ENCODE measurements at regions not wholly inside any gene's neighbourhood (a gene's known extent, or its start where the extent isn't known, plus 50 kb on each side); places are given as distances from the start of the nearest gene placed in this dataset.

GRCh38 chr2:195477248-195477995 is 179.6 kb upstream of the SLC39A10 start:
- H3K4me3 ChIP-seq (ENCODE audit: low read depth, low read length), result no peak overlapping the region
- TF ChIP-seq GLIS1 (tag by site-specific recombination; IDR thresholded peaks at IDR 0.05), result no peak
- TF ChIP-seq ZNF146 (tag by site-specific recombination; IDR thresholded peaks at IDR 0.05), result 0 out of 2 replicates have a peak, but pooled peaks have one; percentile 28
- no peak for TF ChIP-seq ZNF585B (tag by site-specific recombination; IDR thresholded peaks at IDR 0.05)
- POLR2A ChIA-PET, result no interaction called here
- H3K4me1 ChIP-seq (ENCODE audit: control insufficient read depth, insufficient read depth, low read length), result no peaks in the 10 kb centered on the region
- CTCF ChIA-PET, result interaction anchor here (0.7 kb wide), 1 partner anchor 56 kb away, joined by 3 read pairs; no protein-coding TSS in a partner anchor
- H3K9me3 ChIP-seq (ENCODE audit: control insufficient read depth, insufficient read depth, low read depth, low read length), result no peaks in the 10 kb centered on the region
- H3K27ac ChIP-seq (ENCODE audit: extremely low read depth, low read depth, low read length), result no peak overlapping the region
- no peaks in the 10 kb centered on the region for H3K36me3 ChIP-seq (ENCODE audit: control insufficient read depth in 2 of 2, insufficient read depth in 1 of 2, low read length in 2 of 2)

GRCh38 chr2:195475336-195475735 is 181.7 kb upstream of the SLC39A10 start:
- Histone ChIP-seq H3K36me3 (ENCODE audit: control insufficient read depth in 2 of 2, insufficient read depth in 1 of 2, low read length in 2 of 2) (no peaks in the 10 kb centered on the region), H3K9me3 (ENCODE audit: control insufficient read depth, insufficient read depth, low read depth, low read length) (no peaks in the 10 kb centered on the region), H3K4me1 (ENCODE audit: control insufficient read depth, insufficient read depth, low read length) (no peaks in the 10 kb centered on the region), H3K27ac (ENCODE audit: extremely low read depth, low read depth, low read length) (no peak overlapping the region), H3K4me3 (ENCODE audit: low read depth, low read length) (no peak overlapping the region)
- ChIA-PET CTCF (no interaction called here), POLR2A (no interaction called here)
- TF ChIP-seq ZBTB1 (tag by site-specific recombination; IDR thresholded peaks at IDR 0.05) (no peak), ZIC2 (tag by site-specific recombination; IDR thresholded peaks at IDR 0.05) (no peak), ZNF416 (tag by site-specific recombination; IDR thresholded peaks at IDR 0.05) (no peak), ZNF510 (tag by site-specific recombination; IDR thresholded peaks at IDR 0.05; ENCODE audit: insufficient replicate concordance) (no peak), ZNF404 (tag by site-specific recombination; IDR thresholded peaks at IDR 0.05) (no peak), ZNF391 (tag by site-specific recombination; IDR thresholded peaks at IDR 0.05; ENCODE audit: borderline replicate concordance, low read depth) (no peak), ZNF623 (tag by site-specific recombination; IDR thresholded peaks at IDR 0.05) (no peak), REPIN1 (tag by site-specific recombination; IDR thresholded peaks at IDR 0.05; ENCODE audit: low read depth) (no peak), ZSCAN30 (tag by site-specific recombination; IDR thresholded peaks at IDR 0.05) (no peak), ATF2 (tag by site-specific recombination; IDR thresholded peaks at IDR 0.05; ENCODE audit: low read depth) (no peak), YY1 (tag by site-specific recombination; IDR thresholded peaks at IDR 0.05) (no peak), ZNF24 (tag by site-specific recombination; IDR thresholded peaks at IDR 0.05) (no peak)

GRCh38 chr2:195473862-195474261 is 183.2 kb upstream of the SLC39A10 start:
- H3K4me3 ChIP-seq (ENCODE audit: low read depth, low read length), result no peak overlapping the region
- no peak overlapping the region for H3K27ac ChIP-seq (ENCODE audit: extremely low read depth, low read depth, low read length)
- TF ChIP-seq ZNF2 (tag by site-specific recombination; IDR thresholded peaks at IDR 0.05), result no peak
- no peak for TF ChIP-seq ZNF350 (tag by site-specific recombination; IDR thresholded peaks at IDR 0.05)
- no peak for TF ChIP-seq ZNF274 (IDR thresholded peaks at IDR 0.05; ENCODE audit: low read length)
- TF ChIP-seq ZNF274 (tag by site-specific recombination; IDR thresholded peaks at IDR 0.05; ENCODE audit: borderline replicate concordance), result no peak
- no peak for TF ChIP-seq ZNF488 (tag by site-specific recombination; IDR thresholded peaks at IDR 0.05)
- no peak for TF ChIP-seq ZNF416 (tag by site-specific recombination; IDR thresholded peaks at IDR 0.05)
- POLR2A ChIA-PET, result no interaction called here
- H3K4me1 ChIP-seq (ENCODE audit: control insufficient read depth, insufficient read depth, low read length), result no peaks in the 10 kb centered on the region
- no peaks in the 10 kb centered on the region for H3K9me3 ChIP-seq (ENCODE audit: control insufficient read depth, insufficient read depth, low read depth, low read length)
- no peaks in the 10 kb centered on the region for H3K36me3 ChIP-seq (ENCODE audit: control insufficient read depth in 2 of 2, insufficient read depth in 1 of 2, low read length in 2 of 2)
- CTCF ChIA-PET, result no interaction called here
